Esophagus muscularis mucosa (tissue), 4 donors: ENCODE measurements at regions not wholly inside any gene's neighbourhood (a gene's known extent, or its start where the extent isn't known, plus 50 kb on each side); places are given as distances from the start of the nearest gene placed in this dataset.

Experiments used
- EP300 ChIP-seq: sonication (generic); formaldehyde crosslinking; IDR thresholded peaks from one replicate; pipeline ENCODE4 v1.6.1; 2017; ENCODE audit warnings: antibody characterized with exemption
- POLR2A ChIP-seq: fragments of 450-650 bp; IDR thresholded peaks from one replicate; pipeline ENCODE4 v1.6.1; 2017; ENCODE audit warnings: antibody characterized with exemption, moderate library complexity, mild to moderate bottlenecking, low read depth
- POLR2AphosphoS5 ChIP-seq, 2 donors: sonication (generic); formaldehyde crosslinking; IDR thresholded peaks; one replicate each; pipeline ENCODE4 v1.6.1; 2017; ENCODE audit warnings: antibody characterized with exemption in 2 of 2
- TF ChIP-seq, protein P1 (sequence below), 3 experiments: fragments of 200-600 bp in 2 of 3; fragments of 450-650 bp in 1 of 3; sonication (generic) in 2 of 3; IDR thresholded peaks; one replicate each; pipeline ENCODE4 v1.5.1; 2017 to 2019; ENCODE audit warnings: antibody characterized with exemption in 3 of 3, mild to moderate bottlenecking in 2 of 3, moderate library complexity in 1 of 3

DNA sequence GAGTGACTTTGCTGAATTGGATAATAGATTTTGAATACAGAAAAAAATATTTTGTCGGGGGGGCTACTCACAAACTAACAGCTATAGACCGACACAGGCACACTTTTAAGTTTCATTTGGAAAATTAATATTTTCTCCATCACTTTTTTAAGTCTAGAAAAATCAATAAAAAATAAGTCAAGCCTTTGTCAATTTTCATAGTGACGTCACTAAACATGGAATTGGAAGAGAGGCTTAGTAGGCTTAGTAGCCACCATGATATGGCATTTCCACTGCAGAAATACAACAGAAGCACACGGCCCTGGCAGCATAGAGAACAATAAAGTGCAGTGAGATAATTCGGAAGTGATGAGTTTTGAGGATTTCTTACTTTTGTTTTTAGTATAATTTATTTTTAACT is 357.2 kb downstream of the RPS24 start:
- no peak for TF ChIP-seq POLR2A
- TF ChIP-seq POLR2AphosphoS5 (IDR thresholded peaks at IDR 0.05): no peak
- TF ChIP-seq, protein P1, sequence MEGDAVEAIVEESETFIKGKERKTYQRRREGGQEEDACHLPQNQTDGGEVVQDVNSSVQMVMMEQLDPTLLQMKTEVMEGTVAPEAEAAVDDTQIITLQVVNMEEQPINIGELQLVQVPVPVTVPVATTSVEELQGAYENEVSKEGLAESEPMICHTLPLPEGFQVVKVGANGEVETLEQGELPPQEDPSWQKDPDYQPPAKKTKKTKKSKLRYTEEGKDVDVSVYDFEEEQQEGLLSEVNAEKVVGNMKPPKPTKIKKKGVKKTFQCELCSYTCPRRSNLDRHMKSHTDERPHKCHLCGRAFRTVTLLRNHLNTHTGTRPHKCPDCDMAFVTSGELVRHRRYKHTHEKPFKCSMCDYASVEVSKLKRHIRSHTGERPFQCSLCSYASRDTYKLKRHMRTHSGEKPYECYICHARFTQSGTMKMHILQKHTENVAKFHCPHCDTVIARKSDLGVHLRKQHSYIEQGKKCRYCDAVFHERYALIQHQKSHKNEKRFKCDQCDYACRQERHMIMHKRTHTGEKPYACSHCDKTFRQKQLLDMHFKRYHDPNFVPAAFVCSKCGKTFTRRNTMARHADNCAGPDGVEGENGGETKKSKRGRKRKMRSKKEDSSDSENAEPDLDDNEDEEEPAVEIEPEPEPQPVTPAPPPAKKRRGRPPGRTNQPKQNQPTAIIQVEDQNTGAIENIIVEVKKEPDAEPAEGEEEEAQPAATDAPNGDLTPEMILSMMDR (IDR thresholded peaks at IDR 0.05): no peak
- no peak for TF ChIP-seq EP300
